ENCODE measurements at regions not wholly inside any gene's neighbourhood (a gene's known extent, or its start where the extent isn't known, plus 50 kb on each side); places are given as distances from the start of the nearest gene placed in this dataset.

- peak; percentile 73 for DNase-seq (ENCODE audit: low read depth)
- TF ChIP-seq CTCF (IDR thresholded peaks at IDR 0.05; ENCODE audit: insufficient read depth, low read depth, low read length), result no peak
- H3K4me3 ChIP-seq (ENCODE audit: low read depth, low read length), result no peak overlapping the region
Measured at GRCh38 chr6:4606821-4607704, 169.1 kb upstream of the CDYL start.

DNA sequence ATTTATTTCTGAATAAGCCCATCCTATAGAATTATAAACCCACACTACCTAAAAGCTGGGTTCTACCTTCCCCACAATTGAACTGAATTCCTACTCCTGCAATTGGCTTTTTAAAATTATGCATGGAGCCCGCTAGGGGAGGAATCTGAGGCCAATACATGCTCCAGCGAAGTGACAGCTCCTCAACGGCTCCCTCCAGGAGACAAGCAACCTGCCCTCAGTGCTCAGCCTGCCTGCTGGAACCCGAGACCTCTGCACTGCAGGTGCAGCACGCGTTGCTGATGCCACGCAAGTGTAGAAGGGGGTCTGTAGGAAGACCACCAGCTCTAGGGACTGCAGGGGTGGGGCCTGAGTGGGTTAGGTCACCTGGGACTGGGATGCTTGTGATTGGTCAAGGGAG is 170.2 kb upstream of the CDYL start:
- no peak overlapping the region for H3K4me3 ChIP-seq (ENCODE audit: low read depth, low read length)
- no peak for TF ChIP-seq CTCF (IDR thresholded peaks at IDR 0.05; ENCODE audit: insufficient read depth, low read depth, low read length)
- no peak for DNase-seq (ENCODE audit: low read depth)

- TF ChIP-seq CTCF (IDR thresholded peaks at IDR 0.05; ENCODE audit: insufficient read depth, low read depth, low read length), result no peak
- no peak overlapping the region for H3K4me3 ChIP-seq (ENCODE audit: low read depth, low read length)
- DNase-seq (ENCODE audit: low read depth), result no peak
Measured at GRCh38 chr6:4603856-4604369, 172.3 kb upstream of the CDYL start.

GRCh38 chr6:4603291-4603690 is 172.9 kb upstream of the CDYL start:
- no peak overlapping the region for H3K4me3 ChIP-seq (ENCODE audit: low read depth, low read length)
- peak; percentile 97 for DNase-seq (ENCODE audit: low read depth)
- TF ChIP-seq CTCF (IDR thresholded peaks at IDR 0.05; ENCODE audit: insufficient read depth, low read depth, low read length), result no peak

DNA sequence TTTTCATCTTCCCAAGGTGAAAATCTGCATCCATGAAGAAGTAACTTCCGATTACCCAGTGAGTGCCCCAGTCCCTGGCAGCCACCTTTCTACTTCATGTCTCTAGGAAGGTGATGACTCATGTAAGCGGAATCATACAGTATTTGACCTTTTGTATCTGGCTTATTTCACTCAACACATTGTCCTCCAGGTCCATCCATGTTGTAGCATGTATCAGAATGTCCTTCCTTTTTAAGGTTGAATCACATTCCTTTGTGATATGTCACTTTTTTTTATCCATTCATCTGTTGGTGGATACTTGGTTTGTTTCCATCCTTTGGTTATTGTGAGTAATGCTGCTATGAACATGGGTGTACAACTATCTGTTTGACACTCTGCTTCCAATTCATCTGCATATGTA is 176.3 kb upstream of the CDYL start:
- no peak overlapping the region for H3K4me3 ChIP-seq (ENCODE audit: low read depth, low read length)
- DNase-seq (ENCODE audit: low read depth), result peak; percentile 89
- no peak for TF ChIP-seq CTCF (IDR thresholded peaks at IDR 0.05; ENCODE audit: insufficient read depth, low read depth, low read length)

DNA sequence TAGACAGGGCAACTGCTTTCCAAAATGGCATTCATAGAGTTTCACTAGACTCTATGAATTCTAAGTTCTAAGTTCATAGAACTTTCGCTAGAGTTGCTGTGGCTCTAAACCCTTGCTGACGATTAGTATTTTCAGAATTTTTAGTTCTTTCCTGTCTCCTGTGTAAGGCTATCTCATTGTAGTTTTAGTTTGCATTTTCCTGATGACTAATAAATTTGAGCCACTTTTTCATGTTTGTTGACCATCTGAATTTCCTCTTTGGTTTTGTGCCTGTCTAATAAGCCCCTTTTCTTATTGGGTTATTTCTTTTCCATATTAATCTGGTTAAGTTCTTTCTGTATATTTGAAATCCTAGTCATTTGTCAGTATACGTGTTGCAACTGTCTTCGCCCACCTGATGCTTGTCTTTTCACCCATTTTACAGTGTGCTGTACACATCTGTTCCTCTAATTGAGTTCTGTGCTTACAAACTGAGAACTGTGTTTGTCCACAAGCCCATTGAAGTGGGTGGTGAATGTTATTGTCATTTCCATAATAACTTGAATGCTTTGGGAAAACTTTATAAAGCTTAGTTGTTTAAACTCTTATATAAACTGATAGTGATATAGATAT is 177.7 kb upstream of the CDYL start:
- H3K4me3 ChIP-seq (ENCODE audit: low read depth, low read length), result no peak overlapping the region
- DNase-seq (ENCODE audit: low read depth), result no peak
- TF ChIP-seq CTCF (IDR thresholded peaks at IDR 0.05; ENCODE audit: insufficient read depth, low read depth, low read length), result no peak

Measured in fibroblast of villous mesenchyme (primary cell).